Neural cell (in vitro differentiated cells): ENCODE measurements at regions not wholly inside any gene's neighbourhood (a gene's known extent, or its start where the extent isn't known, plus 50 kb on each side); places are given as distances from the start of the nearest gene placed in this dataset.

Experiments used
- H2AFZ ChIP-seq: fragments of 200-600, 300-800 bp; sonication (generic), shearing (Covaris generic); 2 replicates; pipeline ENCODE4 v1.6.0; 2014; ENCODE audit warnings: low read depth, mild to moderate bottlenecking, antibody characterized with exemption, low read length, moderate library complexity
- H3F3A ChIP-seq: fragments of 200-600 bp; shearing (Covaris generic); 2 replicates; pipeline ENCODE4 v1.6.1; 2016; ENCODE audit warnings: mild to moderate bottlenecking, moderate library complexity, mixed read lengths, antibody characterized with exemption, low read length; ENCODE audit not compliant: insufficient read depth, poor library complexity, severe bottlenecking
- H3K27ac ChIP-seq: fragments of 200-600, 300-800 bp; sonication (generic), shearing (Covaris generic); 2 replicates; pipeline ENCODE4 v1.5.1; 2014; ENCODE audit warnings: mild to moderate bottlenecking, low read length, moderate library complexity
- H3K27me3 ChIP-seq: fragments of 300-800, 200-600 bp; sonication (generic), shearing (Covaris generic); 2 replicates; pipeline ENCODE4 v1.6.0; 2014; ENCODE audit warnings: mild to moderate bottlenecking, low read depth, low read length, moderate library complexity; ENCODE audit not compliant: insufficient read depth
- H3K36me3 ChIP-seq: fragments of 300-800, 200-600 bp; sonication (generic), shearing (Covaris generic); 2 replicates; pipeline ENCODE4 v1.5.1; 2014; ENCODE audit warnings: mild to moderate bottlenecking, antibody characterized with exemption, low read length, moderate library complexity; ENCODE audit not compliant: insufficient read depth
- H3K4me2 ChIP-seq: fragments of 300-800, 200-600 bp; sonication (generic), shearing (Covaris generic); 2 replicates; pipeline ENCODE4 v1.6.0; 2014; ENCODE audit warnings: mild to moderate bottlenecking, low read length
- H3K4me3 ChIP-seq: fragments of 300-800, 200-600 bp; sonication (generic), shearing (Covaris generic); 2 replicates; pipeline ENCODE4 v1.5.1; 2014; ENCODE audit warnings: mild to moderate bottlenecking, low read length, moderate library complexity
- H3K79me2 ChIP-seq: fragments of 200-600 bp; shearing (Covaris generic); replicated peaks from 2 replicates; pipeline ENCODE4 v1.6.0; 2014; ENCODE audit warnings: mild to moderate bottlenecking, low read length, moderate library complexity; ENCODE audit not compliant: insufficient read depth
- H3K9ac ChIP-seq: fragments of 300-800, 200-600 bp; sonication (generic), shearing (Covaris generic); 2 replicates; pipeline ENCODE4 v1.6.1; 2016; ENCODE audit warnings: mild to moderate bottlenecking, low read length, mixed read lengths
- H3K9me2 ChIP-seq: fragments of 200-600 bp; shearing (Covaris generic); 2 replicates; pipeline ENCODE4 v1.6.1; 2016; ENCODE audit warnings: mild to moderate bottlenecking, low read length, mixed read lengths; ENCODE audit not compliant: insufficient read depth
- H3K9me3 ChIP-seq: fragments of 200-600, 300-800 bp; sonication (generic), shearing (Covaris generic); 2 replicates; pipeline ENCODE4 v1.6.1; 2016; ENCODE audit warnings: mild to moderate bottlenecking, mixed run types, low read length, moderate library complexity, mixed read lengths
- H4K20me1 ChIP-seq: fragments of 200-600 bp; shearing (Covaris generic); 2 replicates; pipeline ENCODE4 v1.6.1; 2016; ENCODE audit warnings: mild to moderate bottlenecking, mixed run types; ENCODE audit not compliant: insufficient read depth
- EP300 ChIP-seq: fragments of 450-650 bp; conservative IDR thresholded peaks from 2 replicates; pipeline ENCODE4 v1.6.1; 2014; ENCODE audit warnings: antibody characterized with exemption, mild to moderate bottlenecking, moderate library complexity; ENCODE audit not compliant: poor library complexity, severe bottlenecking
- EZH2 ChIP-seq: fragments of 200-600, 300-800 bp; shearing (Covaris generic), sonication (generic); IDR thresholded peaks from 2 replicates; pipeline ENCODE4 v1.6.1; 2014; ENCODE audit warnings: antibody characterized with exemption, low read length, borderline replicate concordance, mild to moderate bottlenecking; ENCODE audit not compliant: insufficient read depth, poor library complexity, severe bottlenecking
- MXI1 ChIP-seq: fragments of 450-650 bp; conservative IDR thresholded peaks from 2 replicates; pipeline ENCODE4 v1.6.1; 2014; ENCODE audit warnings: antibody characterized with exemption, mild to moderate bottlenecking; ENCODE audit not compliant: poor library complexity, severe bottlenecking
- POLR2AphosphoS5 ChIP-seq: IDR thresholded peaks from 2 replicates; pipeline ENCODE4 v1.6.1; 2012
- RAD21 ChIP-seq: fragments of 450-650 bp; conservative IDR thresholded peaks from 2 replicates; pipeline ENCODE4 v1.6.1; 2014; ENCODE audit warnings: antibody characterized with exemption, mild to moderate bottlenecking, moderate library complexity
- SMC3 ChIP-seq: fragments of 450-650 bp; conservative IDR thresholded peaks from 2 replicates; pipeline ENCODE4 v1.6.1; 2014; ENCODE audit warnings: antibody characterized with exemption, mild to moderate bottlenecking, moderate library complexity; ENCODE audit not compliant: poor library complexity
- TAF1 ChIP-seq: IDR thresholded peaks from 2 replicates; pipeline ENCODE4 v1.6.1; 2012; ENCODE audit warnings: low read depth
- TF ChIP-seq, protein P1 (sequence below): IDR thresholded peaks from 2 replicates; pipeline ENCODE4 v1.6.1; 2012; ENCODE audit warnings: borderline replicate concordance
- TF ChIP-seq, protein P2 (sequence below): fragments of 450-650 bp; IDR thresholded peaks from 2 replicates; pipeline ENCODE4 v1.5.1; 2014; ENCODE audit warnings: antibody characterized with exemption, mild to moderate bottlenecking, moderate library complexity; ENCODE audit not compliant: poor library complexity, severe bottlenecking

DNA sequence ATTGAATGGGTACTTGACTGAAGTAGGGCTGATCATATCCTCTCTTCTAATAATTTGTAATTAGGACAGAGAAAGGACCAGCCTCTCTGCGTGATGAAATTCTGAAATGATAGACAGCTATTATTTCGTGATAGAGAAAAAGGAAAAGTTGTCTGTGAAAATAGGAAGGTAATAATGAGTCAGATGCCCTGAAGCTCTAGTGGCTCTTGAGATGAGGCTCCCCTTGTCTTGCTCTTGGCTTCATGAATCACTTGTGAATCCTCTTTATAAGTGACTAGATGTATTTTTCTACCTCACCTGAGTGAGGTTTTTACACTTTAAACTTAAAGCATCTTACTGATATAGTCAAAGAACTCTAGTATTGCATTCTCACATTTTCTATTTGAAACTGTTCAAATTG lies 888.9 kb downstream of the PCDH18 start:
- Histone ChIP-seq H3K9ac (no peak overlapping the region), H3K9me2 (no peaks in the 10 kb centered on the region), H3F3A (no peaks in the 10 kb centered on the region), H3K36me3 (no peaks in the 10 kb centered on the region), H4K20me1 (no peaks in the 10 kb centered on the region), H3K4me2 (no peak overlapping the region), H3K79me2 (no peaks in the 10 kb centered on the region), H2AFZ (no peak overlapping the region), H3K27ac (no peak overlapping the region), H3K27me3 (no peaks in the 10 kb centered on the region), H3K4me3 (no peak overlapping the region), H3K9me3 (no peaks in the 10 kb centered on the region)
- TF ChIP-seq EP300 (no peak), SMC3 (no peak), POLR2AphosphoS5 (no peak), EZH2 (no peak), TAF1 (no peak), MXI1 (no peak)
- TF ChIP-seq, protein P1, sequence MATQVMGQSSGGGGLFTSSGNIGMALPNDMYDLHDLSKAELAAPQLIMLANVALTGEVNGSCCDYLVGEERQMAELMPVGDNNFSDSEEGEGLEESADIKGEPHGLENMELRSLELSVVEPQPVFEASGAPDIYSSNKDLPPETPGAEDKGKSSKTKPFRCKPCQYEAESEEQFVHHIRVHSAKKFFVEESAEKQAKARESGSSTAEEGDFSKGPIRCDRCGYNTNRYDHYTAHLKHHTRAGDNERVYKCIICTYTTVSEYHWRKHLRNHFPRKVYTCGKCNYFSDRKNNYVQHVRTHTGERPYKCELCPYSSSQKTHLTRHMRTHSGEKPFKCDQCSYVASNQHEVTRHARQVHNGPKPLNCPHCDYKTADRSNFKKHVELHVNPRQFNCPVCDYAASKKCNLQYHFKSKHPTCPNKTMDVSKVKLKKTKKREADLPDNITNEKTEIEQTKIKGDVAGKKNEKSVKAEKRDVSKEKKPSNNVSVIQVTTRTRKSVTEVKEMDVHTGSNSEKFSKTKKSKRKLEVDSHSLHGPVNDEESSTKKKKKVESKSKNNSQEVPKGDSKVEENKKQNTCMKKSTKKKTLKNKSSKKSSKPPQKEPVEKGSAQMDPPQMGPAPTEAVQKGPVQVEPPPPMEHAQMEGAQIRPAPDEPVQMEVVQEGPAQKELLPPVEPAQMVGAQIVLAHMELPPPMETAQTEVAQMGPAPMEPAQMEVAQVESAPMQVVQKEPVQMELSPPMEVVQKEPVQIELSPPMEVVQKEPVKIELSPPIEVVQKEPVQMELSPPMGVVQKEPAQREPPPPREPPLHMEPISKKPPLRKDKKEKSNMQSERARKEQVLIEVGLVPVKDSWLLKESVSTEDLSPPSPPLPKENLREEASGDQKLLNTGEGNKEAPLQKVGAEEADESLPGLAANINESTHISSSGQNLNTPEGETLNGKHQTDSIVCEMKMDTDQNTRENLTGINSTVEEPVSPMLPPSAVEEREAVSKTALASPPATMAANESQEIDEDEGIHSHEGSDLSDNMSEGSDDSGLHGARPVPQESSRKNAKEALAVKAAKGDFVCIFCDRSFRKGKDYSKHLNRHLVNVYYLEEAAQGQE = no peak
- TF ChIP-seq, protein P2, sequence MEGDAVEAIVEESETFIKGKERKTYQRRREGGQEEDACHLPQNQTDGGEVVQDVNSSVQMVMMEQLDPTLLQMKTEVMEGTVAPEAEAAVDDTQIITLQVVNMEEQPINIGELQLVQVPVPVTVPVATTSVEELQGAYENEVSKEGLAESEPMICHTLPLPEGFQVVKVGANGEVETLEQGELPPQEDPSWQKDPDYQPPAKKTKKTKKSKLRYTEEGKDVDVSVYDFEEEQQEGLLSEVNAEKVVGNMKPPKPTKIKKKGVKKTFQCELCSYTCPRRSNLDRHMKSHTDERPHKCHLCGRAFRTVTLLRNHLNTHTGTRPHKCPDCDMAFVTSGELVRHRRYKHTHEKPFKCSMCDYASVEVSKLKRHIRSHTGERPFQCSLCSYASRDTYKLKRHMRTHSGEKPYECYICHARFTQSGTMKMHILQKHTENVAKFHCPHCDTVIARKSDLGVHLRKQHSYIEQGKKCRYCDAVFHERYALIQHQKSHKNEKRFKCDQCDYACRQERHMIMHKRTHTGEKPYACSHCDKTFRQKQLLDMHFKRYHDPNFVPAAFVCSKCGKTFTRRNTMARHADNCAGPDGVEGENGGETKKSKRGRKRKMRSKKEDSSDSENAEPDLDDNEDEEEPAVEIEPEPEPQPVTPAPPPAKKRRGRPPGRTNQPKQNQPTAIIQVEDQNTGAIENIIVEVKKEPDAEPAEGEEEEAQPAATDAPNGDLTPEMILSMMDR = no peak

DNA sequence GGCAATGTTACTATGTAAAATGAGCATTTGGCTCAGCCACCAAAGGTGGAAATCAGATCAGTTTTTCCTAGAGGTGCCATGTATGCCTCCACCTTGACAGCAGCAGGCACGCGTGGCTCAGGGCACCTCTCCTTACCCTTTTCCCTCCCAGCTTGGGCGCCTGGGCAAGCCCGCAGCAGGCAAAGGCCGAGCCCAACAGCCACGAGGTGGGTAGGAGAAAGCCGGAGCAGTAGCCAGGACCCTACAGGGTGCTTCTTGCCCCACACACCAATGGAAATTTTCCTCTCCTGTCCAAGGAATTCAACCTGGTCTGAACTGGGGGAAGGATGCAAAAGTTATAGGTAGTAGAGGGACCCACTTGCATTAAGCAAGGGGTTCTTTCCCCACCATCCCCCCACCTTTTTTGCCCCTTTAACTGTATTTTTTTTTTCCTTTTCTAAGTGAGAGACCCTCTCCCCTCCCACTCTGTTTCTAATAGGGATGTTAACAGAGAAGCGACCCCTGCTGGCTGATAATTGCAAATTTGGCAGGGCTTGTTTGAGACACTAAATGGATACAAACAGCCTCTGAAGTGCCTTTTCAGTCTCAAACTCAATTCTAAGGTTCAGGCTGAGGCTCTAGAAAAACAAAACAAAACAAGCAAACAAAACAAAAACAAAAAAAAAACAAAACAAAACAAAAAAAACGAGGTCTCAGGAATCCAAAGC lies 895.1 kb downstream of the PCDH18 start:
- H3K9ac ChIP-seq = no peak overlapping the region
- H3K9me3 ChIP-seq = no peaks in the 10 kb centered on the region
- H3K9me2 ChIP-seq = no peaks in the 10 kb centered on the region
- no peaks in the 10 kb centered on the region for H3K27me3 ChIP-seq
- no peaks in the 10 kb centered on the region for H3K36me3 ChIP-seq
- H3K79me2 ChIP-seq = no peaks in the 10 kb centered on the region
- H2AFZ ChIP-seq = no peak overlapping the region
- no peak overlapping the region for H3K27ac ChIP-seq
- no peaks in the 10 kb centered on the region for H3F3A ChIP-seq
- H3K4me3 ChIP-seq = no peak overlapping the region
- H3K4me2 ChIP-seq = no peak overlapping the region
- no peaks in the 10 kb centered on the region for H4K20me1 ChIP-seq
- TF ChIP-seq, protein P1 = no peak
- TF ChIP-seq RAD21 = no peak
- TF ChIP-seq POLR2AphosphoS5 = no peak
- no peak for TF ChIP-seq EZH2
- TF ChIP-seq, protein P2 = no peak
- no peak for TF ChIP-seq SMC3
- no peak for TF ChIP-seq MXI1
- no peak for TF ChIP-seq TAF1
